Esophagus muscularis mucosa (tissue), 4 donors: ENCODE measurements at regions not wholly inside any gene's neighbourhood (a gene's known extent, or its start where the extent isn't known, plus 50 kb on each side); places are given as distances from the start of the nearest gene placed in this dataset.

Experiments
- DNase-seq: peaks from one replicate; pipeline ENCODE4 v3.0.0-alpha.2; 2017; ENCODE audit errors: extremely low spot score
- H3K27ac ChIP-seq, 4 donors: fragments of 200-600 bp; sonication (generic); replicated peaks in 1 of 4; 1 replicate in 3 of 4; 2 replicates in 1 of 4; pipeline ENCODE4 v1.5.1; 2016 to 2019; ENCODE audit warnings: mild to moderate bottlenecking in 1 of 4
- H3K27me3 ChIP-seq, 4 donors: fragments of 200-600 bp; sonication (generic); one replicate each; pipeline versions ENCODE4 v1.5.1 to v1.6.0; 2016 to 2019
- H3K36me3 ChIP-seq, 4 donors: fragments of 200-600 bp; sonication (generic); one replicate each; pipeline ENCODE4 v1.5.1; 2016 to 2019
- H3K4me1 ChIP-seq, 4 donors: fragments of 200-600 bp; sonication (generic); one replicate each; pipeline ENCODE4 v1.5.1; 2016 to 2019
- H3K4me3 ChIP-seq, 4 donors: fragments of 200-600 bp; sonication (generic); 1 replicate in 2 of 4; 2 replicates in 2 of 4; pipeline ENCODE4 v1.5.1; 2016 to 2019; ENCODE audit warnings: mild to moderate bottlenecking in 4 of 4, moderate library complexity in 1 of 4
- H3K9me3 ChIP-seq, 4 donors: fragments of 200-600 bp; sonication (generic); 1 replicate in 3 of 4; 2 replicates in 1 of 4; pipeline ENCODE4 v1.5.1; 2016 to 2019
- CTCF ChIP-seq, 3 experiments: fragments of 200-600 bp in 2 of 3; fragments of 450-650 bp in 1 of 3; sonication (generic) in 2 of 3; IDR thresholded peaks; one replicate each; pipeline ENCODE4 v1.5.1; 2017 to 2019; ENCODE audit warnings: antibody characterized with exemption in 3 of 3, mild to moderate bottlenecking in 2 of 3, moderate library complexity in 1 of 3
- EP300 ChIP-seq: sonication (generic); formaldehyde crosslinking; IDR thresholded peaks from one replicate; pipeline ENCODE4 v1.6.1; 2017; ENCODE audit warnings: antibody characterized with exemption
- POLR2A ChIP-seq: fragments of 450-650 bp; IDR thresholded peaks from one replicate; pipeline ENCODE4 v1.6.1; 2017; ENCODE audit warnings: antibody characterized with exemption, moderate library complexity, mild to moderate bottlenecking, low read depth
- POLR2AphosphoS5 ChIP-seq, 2 donors: sonication (generic); formaldehyde crosslinking; IDR thresholded peaks; one replicate each; pipeline ENCODE4 v1.6.1; 2017; ENCODE audit warnings: antibody characterized with exemption in 2 of 2
- WGBS: methylation state at CpG from one replicate; pipeline ENCODE4 v1.1.5; 2018; 5-methylcytosine and 5-hydroxymethylcytosine counted together
- intact Hi-C: fragments of 100-400 bp; cut with DNase I; formaldehyde crosslinking; loops from one replicate; pipeline ENCODE4 v1.15.1; 2023

- WGBS, result 94% methylated on average over 4 of the region's 4 CpGs
- Histone ChIP-seq H3K36me3 (no peaks in the 10 kb centered on the region), H3K4me3 (no peak overlapping the region), H3K9me3 (no peaks in the 10 kb centered on the region), H3K27me3 (no peaks in the 10 kb centered on the region), H3K4me1 (no peaks in the 10 kb centered on the region), H3K27ac (no peak overlapping the region)
- intact Hi-C loops, result no loop called here
- TF ChIP-seq EP300 (no peak), CTCF (IDR thresholded peaks at IDR 0.05) (no peak), POLR2A (no peak), POLR2AphosphoS5 (IDR thresholded peaks at IDR 0.05) (no peak)
- no peak for DNase-seq
Observed at GRCh38 chr2:51368250-51368649, 336.3 kb upstream of the NRXN1 start.

DNA sequence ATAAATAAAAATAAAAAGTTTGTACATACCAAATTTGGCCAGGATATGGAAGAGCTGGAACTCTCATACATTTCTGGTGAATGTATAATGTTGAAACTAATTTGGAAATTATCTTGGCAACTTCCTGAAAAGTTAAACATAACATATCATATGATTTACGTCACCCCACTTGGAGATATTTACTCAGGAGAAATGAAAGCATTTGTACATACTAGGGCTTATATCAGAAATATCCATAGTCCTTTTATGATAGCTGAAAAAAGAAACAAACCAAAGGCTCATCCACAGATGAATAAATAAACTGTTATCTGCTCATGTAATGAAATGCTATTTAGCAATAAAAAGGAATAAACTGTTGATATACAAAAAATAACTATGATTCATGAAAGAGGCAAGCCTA lies 318.2 kb upstream of the NRXN1 start:
- TF ChIP-seq EP300 (no peak), CTCF (IDR thresholded peaks at IDR 0.05) (no peak), POLR2AphosphoS5 (IDR thresholded peaks at IDR 0.05) (no peak), POLR2A (no peak)
- WGBS, result 39% methylated on average over 1 of the region's 1 CpG
- Histone ChIP-seq H3K4me1 (no peaks in the 10 kb centered on the region), H3K9me3 (no peaks in the 10 kb centered on the region), H3K27me3 (no peaks in the 10 kb centered on the region), H3K27ac (no peak overlapping the region), H3K4me3 (no peak overlapping the region), H3K36me3 (no peaks in the 10 kb centered on the region)
- intact Hi-C loops, result no loop called here
- no peak for DNase-seq

- no peak for DNase-seq
- H3K27ac ChIP-seq, result no peak overlapping the region
- TF ChIP-seq CTCF (IDR thresholded peaks at IDR 0.05) (no peak), POLR2AphosphoS5 (IDR thresholded peaks at IDR 0.05) (no peak), EP300 (no peak), POLR2A (no peak)
- H3K4me1 ChIP-seq, result no peaks in the 10 kb centered on the region
- H3K27me3 ChIP-seq, result no peaks in the 10 kb centered on the region
- H3K9me3 ChIP-seq, result no peaks in the 10 kb centered on the region
- intact Hi-C loops, result no loop called here
- no peak overlapping the region for H3K4me3 ChIP-seq
- no peaks in the 10 kb centered on the region for H3K36me3 ChIP-seq
- 77% methylated on average over 2 of the region's 2 CpGs for WGBS
Observed at GRCh38 chr2:51344886-51345285, 313.0 kb upstream of the NRXN1 start.

DNA sequence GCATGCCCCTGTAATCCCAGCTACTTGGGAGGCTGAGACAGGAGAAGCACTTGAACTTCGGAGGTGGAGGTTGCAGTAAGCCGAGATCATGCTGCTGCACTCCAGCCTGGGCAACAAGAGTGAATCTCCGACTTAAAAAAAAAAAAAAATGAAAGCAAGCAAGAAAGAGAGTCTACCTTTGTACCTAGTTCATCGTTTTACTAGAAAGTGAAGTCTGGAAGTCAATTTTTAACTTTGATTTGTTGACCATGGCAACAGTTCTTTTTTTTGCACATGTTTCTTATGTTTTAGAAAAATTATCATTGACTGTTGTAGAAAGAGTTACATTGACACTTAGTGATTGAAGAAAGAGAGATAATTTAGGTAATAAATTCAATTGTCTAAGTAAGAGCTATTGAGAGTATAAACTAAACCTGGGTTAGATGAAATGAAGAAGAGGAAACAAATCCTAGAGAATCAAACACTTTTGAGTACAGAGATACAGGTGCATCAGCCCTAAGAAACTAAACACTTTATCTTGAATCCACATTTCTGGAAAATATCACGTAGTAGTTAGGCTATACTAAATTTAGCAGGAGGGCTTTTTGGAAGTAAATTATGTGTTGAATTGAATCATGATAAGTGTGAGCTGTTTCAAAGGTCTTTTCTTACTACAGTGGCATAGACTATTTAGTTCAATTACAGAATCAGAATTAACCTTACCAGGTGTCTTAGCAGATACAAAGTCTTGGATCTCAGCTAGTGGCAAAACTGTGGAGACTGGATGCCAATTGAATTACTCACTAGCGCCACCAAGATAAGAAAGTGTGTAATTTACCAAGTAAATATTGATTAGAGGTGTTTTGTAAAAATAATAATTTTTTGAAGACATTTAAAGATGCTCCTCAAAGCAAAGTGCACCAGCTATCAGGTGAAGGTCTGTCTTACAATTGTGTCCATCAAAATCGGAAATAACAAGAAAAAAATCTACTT lies 303.4 kb upstream of the NRXN1 start:
- no peaks in the 10 kb centered on the region for H3K36me3 ChIP-seq
- H3K4me3 ChIP-seq, result no peak overlapping the region
- 65% methylated on average over 7 of the region's 7 CpGs for WGBS
- H3K27ac ChIP-seq, result no peak overlapping the region
- no peak for DNase-seq
- intact Hi-C loops, result no loop called here
- H3K4me1 ChIP-seq, result no peaks in the 10 kb centered on the region
- H3K27me3 ChIP-seq, result no peaks in the 10 kb centered on the region
- TF ChIP-seq CTCF (IDR thresholded peaks at IDR 0.05) (no peak), EP300 (no peak), POLR2AphosphoS5 (IDR thresholded peaks at IDR 0.05) (no peak), POLR2A (no peak)
- H3K9me3 ChIP-seq, result no peaks in the 10 kb centered on the region
